Liver (tissue), 8 donors: ENCODE measurements at regions not wholly inside any gene's neighbourhood (a gene's known extent, or its start where the extent isn't known, plus 50 kb on each side); places are given as distances from the start of the nearest gene placed in this dataset.

Source experiments
- DNase-seq: peaks from one replicate; pipeline ENCODE4 v3.0.0-alpha.2; 2017; ENCODE audit warnings: low spot score
- H3K27ac ChIP-seq, 2 donors: one replicate each; pipeline ENCODE4 v1.7.0; 2013; ENCODE audit warnings: inconsistent platforms in 2 of 2, low read length in 2 of 2, control low read depth in 1 of 2, low read depth in 1 of 2, mild to moderate bottlenecking in 1 of 2
- H3K27me3 ChIP-seq, 4 donors: one replicate each; pipeline versions ENCODE4 v1.6.1 to v1.7.0; 2013; ENCODE audit warnings: low read length in 3 of 4, inconsistent platforms in 1 of 4, mild to moderate bottlenecking in 1 of 4, moderate library complexity in 1 of 4; ENCODE audit not compliant: control insufficient read depth in 4 of 4, insufficient read depth in 4 of 4
- H3K36me3 ChIP-seq, 4 donors: one replicate each; pipeline versions ENCODE4 v1.6.1 to v1.7.0; 2013; ENCODE audit warnings: low read length in 3 of 4, mild to moderate bottlenecking in 3 of 4, low read depth in 1 of 4, moderate library complexity in 1 of 4; ENCODE audit not compliant: control insufficient read depth in 4 of 4, insufficient read depth in 3 of 4
- H3K4me1 ChIP-seq, 4 donors: one replicate each; pipeline versions ENCODE4 v1.6.1 to v1.7.0; 2013; ENCODE audit warnings: low read length in 3 of 4, mild to moderate bottlenecking in 3 of 4, moderate library complexity in 1 of 4; ENCODE audit not compliant: control insufficient read depth in 4 of 4, insufficient read depth in 4 of 4
- H3K4me3 ChIP-seq, 3 donors: one replicate each; pipeline versions ENCODE4 v1.6.1 to v1.7.0; 2013; ENCODE audit warnings: low read length in 3 of 3, control low read depth in 1 of 3, low read depth in 1 of 3, mild to moderate bottlenecking in 1 of 3
- H3K9ac ChIP-seq, 2 donors: one replicate each; pipeline ENCODE4 v1.7.0; 2013; ENCODE audit warnings: low read length in 2 of 2, mild to moderate bottlenecking in 2 of 2, moderate library complexity in 2 of 2, control low read depth in 1 of 2, low read depth in 1 of 2
- H3K9me3 ChIP-seq, 4 donors: one replicate each; pipeline versions ENCODE4 v1.6.1 to v1.7.0; 2013; ENCODE audit warnings: low read length in 3 of 4; ENCODE audit not compliant: control insufficient read depth in 4 of 4
- ATF3 ChIP-seq: IDR thresholded peaks from 2 replicates; pipeline ENCODE4 v1.6.1; 2016; ENCODE audit warnings: antibody characterized with exemption
- EGR1 ChIP-seq, 2 donors: IDR thresholded peaks; 2 replicates each; pipeline ENCODE4 v1.6.1; 2016 to 2018; ENCODE audit warnings: antibody characterized with exemption in 2 of 2, low read depth in 2 of 2
- FOXA2 ChIP-seq: IDR thresholded peaks from 2 replicates; pipeline ENCODE4 v1.6.1; 2016; ENCODE audit warnings: antibody characterized with exemption
- GABPA ChIP-seq, 2 donors: IDR thresholded peaks in 1 of 2; conservative IDR thresholded peaks in 1 of 2; 2 replicates each; pipeline ENCODE4 v1.6.1; 2016; ENCODE audit warnings: antibody characterized with exemption in 2 of 2, mild to moderate bottlenecking in 1 of 2, moderate library complexity in 1 of 2
- HNF4A ChIP-seq, 2 donors: conservative IDR thresholded peaks; 2 replicates each; pipeline ENCODE4 v1.6.1; 2016; ENCODE audit warnings: antibody characterized with exemption in 2 of 2, mild to moderate bottlenecking in 2 of 2
- JUND ChIP-seq, 2 donors: IDR thresholded peaks; 2 replicates each; pipeline ENCODE4 v1.6.1; 2016; ENCODE audit warnings: antibody characterized with exemption in 2 of 2
- RAD21 ChIP-seq, 2 donors: IDR thresholded peaks; 2 replicates each; pipeline ENCODE4 v1.6.1; 2016; ENCODE audit warnings: antibody characterized with exemption in 2 of 2, mild to moderate bottlenecking in 2 of 2
- SP1 ChIP-seq: IDR thresholded peaks from 2 replicates; pipeline ENCODE4 v1.6.1; 2018; ENCODE audit warnings: antibody characterized with exemption, mild to moderate bottlenecking
- TAF1 ChIP-seq: conservative IDR thresholded peaks from 2 replicates; pipeline ENCODE4 v1.6.1; 2016; ENCODE audit warnings: antibody characterized with exemption, mild to moderate bottlenecking
- YY1 ChIP-seq: IDR thresholded peaks from 2 replicates; pipeline ENCODE4 v1.6.1; 2016; ENCODE audit warnings: antibody characterized with exemption, mild to moderate bottlenecking
- ZBTB33 ChIP-seq: IDR thresholded peaks from 2 replicates; pipeline ENCODE4 v1.6.1; 2016; ENCODE audit warnings: antibody characterized with exemption
- WGBS: extraction: QIAGEN DNeasy Blood & Tissue Kit; methylation state at CpG from one replicate; pipeline ENCODE4 v1.1.7; 2013; 5-methylcytosine and 5-hydroxymethylcytosine counted together
- TF ChIP-seq, protein P1 (sequence below): IDR thresholded peaks from 2 replicates; pipeline ENCODE4 v1.6.1; 2016; ENCODE audit warnings: antibody characterized with exemption, mild to moderate bottlenecking
- TF ChIP-seq, protein P2 (sequence below): IDR thresholded peaks from 2 replicates; pipeline ENCODE4 v1.6.1; 2016; ENCODE audit warnings: antibody characterized with exemption
- TF ChIP-seq, protein P3 (sequence below): fragments of 150-350 bp; IDR thresholded peaks from 2 replicates; pipeline ENCODE4 v1.5.1; 2017; ENCODE audit warnings: improper control_type of control experiment, low read depth, low read length; ENCODE audit not compliant: missing input control
- donor health status: healthy.
- donor health status: healthy.
- donor health status: healthy.
- donor health status: healthy.
- donor health status: healthy.

- TF ChIP-seq, protein P1, sequence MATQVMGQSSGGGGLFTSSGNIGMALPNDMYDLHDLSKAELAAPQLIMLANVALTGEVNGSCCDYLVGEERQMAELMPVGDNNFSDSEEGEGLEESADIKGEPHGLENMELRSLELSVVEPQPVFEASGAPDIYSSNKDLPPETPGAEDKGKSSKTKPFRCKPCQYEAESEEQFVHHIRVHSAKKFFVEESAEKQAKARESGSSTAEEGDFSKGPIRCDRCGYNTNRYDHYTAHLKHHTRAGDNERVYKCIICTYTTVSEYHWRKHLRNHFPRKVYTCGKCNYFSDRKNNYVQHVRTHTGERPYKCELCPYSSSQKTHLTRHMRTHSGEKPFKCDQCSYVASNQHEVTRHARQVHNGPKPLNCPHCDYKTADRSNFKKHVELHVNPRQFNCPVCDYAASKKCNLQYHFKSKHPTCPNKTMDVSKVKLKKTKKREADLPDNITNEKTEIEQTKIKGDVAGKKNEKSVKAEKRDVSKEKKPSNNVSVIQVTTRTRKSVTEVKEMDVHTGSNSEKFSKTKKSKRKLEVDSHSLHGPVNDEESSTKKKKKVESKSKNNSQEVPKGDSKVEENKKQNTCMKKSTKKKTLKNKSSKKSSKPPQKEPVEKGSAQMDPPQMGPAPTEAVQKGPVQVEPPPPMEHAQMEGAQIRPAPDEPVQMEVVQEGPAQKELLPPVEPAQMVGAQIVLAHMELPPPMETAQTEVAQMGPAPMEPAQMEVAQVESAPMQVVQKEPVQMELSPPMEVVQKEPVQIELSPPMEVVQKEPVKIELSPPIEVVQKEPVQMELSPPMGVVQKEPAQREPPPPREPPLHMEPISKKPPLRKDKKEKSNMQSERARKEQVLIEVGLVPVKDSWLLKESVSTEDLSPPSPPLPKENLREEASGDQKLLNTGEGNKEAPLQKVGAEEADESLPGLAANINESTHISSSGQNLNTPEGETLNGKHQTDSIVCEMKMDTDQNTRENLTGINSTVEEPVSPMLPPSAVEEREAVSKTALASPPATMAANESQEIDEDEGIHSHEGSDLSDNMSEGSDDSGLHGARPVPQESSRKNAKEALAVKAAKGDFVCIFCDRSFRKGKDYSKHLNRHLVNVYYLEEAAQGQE: no peak
- TF ChIP-seq, protein P2, sequence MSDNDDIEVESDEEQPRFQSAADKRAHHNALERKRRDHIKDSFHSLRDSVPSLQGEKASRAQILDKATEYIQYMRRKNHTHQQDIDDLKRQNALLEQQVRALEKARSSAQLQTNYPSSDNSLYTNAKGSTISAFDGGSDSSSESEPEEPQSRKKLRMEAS: no peak
- TF ChIP-seq JUND (IDR thresholded peaks at IDR 0.05): no peak
- no peak for TF ChIP-seq ZBTB33
- no peak for TF ChIP-seq HNF4A (conservative IDR thresholded peaks at IDR 0.05)
- TF ChIP-seq ATF3: no peak
- TF ChIP-seq TAF1: no peak
- H3K9ac ChIP-seq: no peak overlapping the region
- H3K27ac ChIP-seq: no peak overlapping the region
- WGBS: 84% methylated on average over 14 of the region's 14 CpGs
- peaks cover 0 to under 1% (median 0%) of the 10 kb centered on the region in 4 donors for H3K9me3 ChIP-seq
- no peaks in the 10 kb centered on the region for H3K36me3 ChIP-seq
- DNase-seq: no peak
- no peaks in the 10 kb centered on the region for H3K27me3 ChIP-seq
- no peak overlapping the region for H3K4me3 ChIP-seq
- no peaks in the 10 kb centered on the region for H3K4me1 ChIP-seq
These were observed 284.7 kb upstream of the IRX2 start for GRCh38 chr5:3036041-3036788.

DNA sequence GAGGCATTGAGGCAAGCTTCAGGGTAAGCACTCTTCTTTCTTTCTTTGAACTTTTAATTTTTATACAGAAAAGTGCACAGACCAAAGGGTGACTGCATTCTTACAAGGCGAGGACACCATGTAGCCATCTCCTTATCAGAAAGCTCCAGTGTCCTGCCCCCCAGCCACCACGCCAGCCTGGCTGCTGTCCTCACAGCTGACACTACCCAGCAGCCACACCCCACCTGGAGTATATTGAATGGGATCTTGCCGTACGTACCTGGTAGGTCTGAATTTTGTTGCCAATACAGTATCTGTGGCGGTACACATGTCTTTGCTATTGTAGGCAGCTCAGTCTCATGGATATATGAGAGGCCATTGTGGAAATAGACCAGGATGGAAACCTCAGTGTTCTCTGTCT is 284.0 kb upstream of the IRX2 start:
- WGBS: 87% methylated on average over 5 of the region's 5 CpGs
- Histone ChIP-seq H3K9ac (no peak overlapping the region), H3K4me3 (no peak overlapping the region), H3K36me3 (no peaks in the 10 kb centered on the region), H3K27me3 (no peaks in the 10 kb centered on the region), H3K27ac (no peak overlapping the region), H3K9me3 (peaks cover 0 to 3% (median 0%) of the 10 kb centered on the region in 4 donors), H3K4me1 (no peaks in the 10 kb centered on the region)
- TF ChIP-seq FOXA2 (no peak), GABPA (IDR thresholded peaks at IDR 0.05 in 1 of 2, conservative IDR thresholded peaks at IDR 0.05 in 1 of 2) (no peak), ZBTB33 (no peak), RAD21 (IDR thresholded peaks at IDR 0.05) (no peak), EGR1 (IDR thresholded peaks at IDR 0.05; ENCODE audit: low read depth in 2 of 2) (no peak), HNF4A (conservative IDR thresholded peaks at IDR 0.05) (no peak), ATF3 (no peak), SP1 (no peak), YY1 (no peak), TAF1 (no peak), JUND (IDR thresholded peaks at IDR 0.05) (no peak)
- TF ChIP-seq, protein P2: no peak
- TF ChIP-seq, protein P3, sequence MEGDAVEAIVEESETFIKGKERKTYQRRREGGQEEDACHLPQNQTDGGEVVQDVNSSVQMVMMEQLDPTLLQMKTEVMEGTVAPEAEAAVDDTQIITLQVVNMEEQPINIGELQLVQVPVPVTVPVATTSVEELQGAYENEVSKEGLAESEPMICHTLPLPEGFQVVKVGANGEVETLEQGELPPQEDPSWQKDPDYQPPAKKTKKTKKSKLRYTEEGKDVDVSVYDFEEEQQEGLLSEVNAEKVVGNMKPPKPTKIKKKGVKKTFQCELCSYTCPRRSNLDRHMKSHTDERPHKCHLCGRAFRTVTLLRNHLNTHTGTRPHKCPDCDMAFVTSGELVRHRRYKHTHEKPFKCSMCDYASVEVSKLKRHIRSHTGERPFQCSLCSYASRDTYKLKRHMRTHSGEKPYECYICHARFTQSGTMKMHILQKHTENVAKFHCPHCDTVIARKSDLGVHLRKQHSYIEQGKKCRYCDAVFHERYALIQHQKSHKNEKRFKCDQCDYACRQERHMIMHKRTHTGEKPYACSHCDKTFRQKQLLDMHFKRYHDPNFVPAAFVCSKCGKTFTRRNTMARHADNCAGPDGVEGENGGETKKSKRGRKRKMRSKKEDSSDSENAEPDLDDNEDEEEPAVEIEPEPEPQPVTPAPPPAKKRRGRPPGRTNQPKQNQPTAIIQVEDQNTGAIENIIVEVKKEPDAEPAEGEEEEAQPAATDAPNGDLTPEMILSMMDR: no peak
- TF ChIP-seq, protein P1: no peak
- DNase-seq: no peak
